GM12872 (cell line): ENCODE measurements at regions not wholly inside any gene's neighbourhood (a gene's known extent, or its start where the extent isn't known, plus 50 kb on each side); places are given as distances from the start of the nearest gene placed in this dataset.

Experiments
- CTCF ChIP-seq: IDR thresholded peaks from 3 replicates; pipeline ENCODE4 v1.5.1; 2011; ENCODE audit warnings: low read depth, mild to moderate bottlenecking, low read length, moderate library complexity; ENCODE audit not compliant: insufficient read depth

DNA sequence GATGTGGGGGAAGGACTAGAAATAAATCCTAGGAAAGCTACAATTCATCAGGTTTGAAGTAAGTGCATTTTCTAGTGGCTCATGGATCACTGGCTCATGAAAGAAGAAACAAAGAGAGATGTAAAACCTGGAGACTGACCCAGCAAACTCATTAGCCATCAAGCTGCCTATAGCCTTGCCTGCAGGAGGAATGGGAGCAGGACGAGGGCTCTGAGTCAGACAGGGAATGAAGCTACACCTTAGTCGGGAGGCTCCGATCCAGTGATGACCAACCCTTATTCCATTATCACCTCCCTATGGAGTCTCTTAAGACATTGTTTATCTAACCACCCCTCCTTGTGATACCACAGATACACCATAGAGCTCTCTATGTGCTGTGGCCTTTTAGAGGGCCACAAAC lies 112.5 kb upstream of the WDR11 start:
- no peak for TF ChIP-seq CTCF

DNA sequence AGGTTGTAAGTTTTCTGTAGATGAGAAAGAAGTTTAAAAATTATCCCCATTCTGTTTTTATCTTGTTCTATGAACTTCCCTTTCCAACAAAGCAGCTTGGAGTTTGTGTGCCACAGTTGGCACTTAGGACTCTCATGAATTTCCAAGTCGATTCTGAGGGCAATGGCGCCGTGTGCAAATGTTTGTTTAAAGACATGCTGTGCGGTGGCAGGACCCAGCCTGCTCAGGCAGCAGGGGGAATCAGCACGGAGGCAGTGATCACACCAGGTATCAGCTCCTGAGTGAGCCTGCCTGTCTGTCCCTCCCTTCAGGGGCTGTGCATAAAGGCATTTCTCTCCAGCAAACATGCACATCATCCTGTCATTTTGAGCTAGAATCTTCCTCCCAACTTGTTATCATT lies 109.8 kb upstream of the WDR11 start:
- TF ChIP-seq CTCF, result no peak

DNA sequence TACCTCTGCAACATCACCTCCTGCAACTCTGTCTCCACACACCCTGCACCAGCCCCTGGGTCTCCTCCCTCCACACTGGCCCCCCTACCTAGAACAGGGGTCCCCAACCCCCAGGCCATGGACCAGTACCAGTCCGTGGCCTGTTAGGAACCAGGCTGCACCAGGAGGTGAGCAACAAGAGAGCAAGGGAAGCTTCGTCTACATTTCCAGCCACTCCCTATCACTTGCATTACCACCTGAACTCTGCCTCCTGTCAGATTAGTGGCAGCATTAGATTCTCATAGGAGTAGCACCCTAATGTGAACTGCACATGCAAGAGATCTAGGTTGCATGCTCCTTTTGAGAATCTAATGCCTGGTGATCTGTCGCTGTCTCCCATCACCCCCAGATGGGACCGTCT lies 108.8 kb upstream of the WDR11 start:
- TF ChIP-seq CTCF, result no peak

DNA sequence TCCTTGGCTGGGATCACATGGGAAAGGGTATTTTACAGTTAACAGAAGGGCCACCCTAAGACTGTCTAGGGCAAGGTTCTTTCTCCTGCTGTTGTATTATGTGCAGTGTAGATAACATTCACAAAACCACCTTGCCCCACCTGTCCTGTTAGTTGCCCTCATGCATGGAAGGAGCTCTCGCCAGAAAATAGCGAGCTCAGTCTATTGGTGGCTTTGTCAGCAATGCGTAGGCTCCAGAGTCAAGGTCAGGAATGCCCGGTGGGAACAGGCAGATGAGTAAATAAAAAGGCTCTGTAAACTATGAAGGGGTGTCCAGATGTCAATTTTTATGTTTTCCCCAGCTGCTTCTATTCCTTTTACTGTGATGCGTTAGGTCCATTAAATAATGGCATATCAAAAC lies 107.1 kb upstream of the WDR11 start:
- no peak for TF ChIP-seq CTCF

- TF ChIP-seq CTCF, result no peak
Observed at GRCh38 chr10:120746001-120746777, 105.0 kb upstream of the WDR11 start.

GRCh38 chr10:120748519-120748918 lies 102.6 kb upstream of the WDR11 start:
- TF ChIP-seq CTCF, result no peak

- no peak for TF ChIP-seq CTCF
Observed at GRCh38 chr10:120749072-120749471, 102.1 kb upstream of the WDR11 start.
